Upper lobe of left lung (tissue), 4 donors: ENCODE measurements at regions not wholly inside any gene's neighbourhood (a gene's known extent, or its start where the extent isn't known, plus 50 kb on each side); places are given as distances from the start of the nearest gene placed in this dataset.

Source experiments
- CTCF ChIP-seq, 6 experiments: fragments of 450-650 bp in 4 of 6; fragments of 200-600 bp in 2 of 6; sonication (generic) in 2 of 6; IDR thresholded peaks; one replicate each; pipeline ENCODE4 v1.5.1; 2016 to 2019; ENCODE audit warnings: antibody characterized with exemption in 6 of 6
- EP300 ChIP-seq, 4 donors: sonication (generic); formaldehyde crosslinking; IDR thresholded peaks; one replicate each; pipeline ENCODE4 v1.5.1; 2017; ENCODE audit warnings: antibody characterized with exemption in 4 of 4, control low read depth in 2 of 4
- POLR2A ChIP-seq, 4 donors: fragments of 450-650 bp; IDR thresholded peaks; one replicate each; pipeline ENCODE4 v1.5.1; 2016 to 2017; ENCODE audit warnings: antibody characterized with exemption in 4 of 4, mild to moderate bottlenecking in 2 of 4
- POLR2AphosphoS5 ChIP-seq, 2 donors: sonication (generic); formaldehyde crosslinking; IDR thresholded peaks; one replicate each; pipeline ENCODE4 v1.5.1; 2017; ENCODE audit warnings: antibody characterized with exemption in 2 of 2

GRCh38 chr4:100839712-100840111 is 321.9 kb upstream of the EMCN start:
- TF ChIP-seq POLR2A (IDR thresholded peaks at IDR 0.05) (no peak), CTCF (IDR thresholded peaks at IDR 0.05) (no peak), EP300 (IDR thresholded peaks at IDR 0.05) (no peak), POLR2AphosphoS5 (IDR thresholded peaks at IDR 0.05) (no peak)
